D721Med (cell line): ENCODE measurements at regions not wholly inside any gene's neighbourhood (a gene's known extent, or its start where the extent isn't known, plus 50 kb on each side); places are given as distances from the start of the nearest gene placed in this dataset.
"Not testable (repeated sequence)": the region's sequence is repeated elsewhere in the genome, so short reads cannot be mapped to it uniquely, and the experiment has no call there.

Source experiments
- DNase-seq: peaks from one replicate; pipeline ENCODE4 v3.0.0; 2011; ENCODE audit warnings: low spot score; ENCODE audit not compliant: insufficient read length
- FAIRE-seq: peaks from 2 replicates; lab custom pipeline; 2011; peaks lifted over from hg19 to GRCh38; lab: Jason Lieb, UNC
- CTCF ChIP-seq: IDR thresholded peaks from 2 replicates; pipeline ENCODE4 v1.5.1; 2012; ENCODE audit warnings: mild to moderate bottlenecking, control low read depth; ENCODE audit not compliant: insufficient read depth; ENCODE audit errors: missing control alignments

GRCh38 chr4:170818786-170819185, 729.0 kb upstream of the AADAT start:
- DNase-seq (no peak), FAIRE-seq (no peak)
- TF ChIP-seq CTCF: no peak

GRCh38 chr4:170805352-170805751, 715.6 kb upstream of the AADAT start:
- no peak for TF ChIP-seq CTCF
- FAIRE-seq: no peak
- DNase-seq: no peak

GRCh38 chr4:170804930-170805329, 715.2 kb upstream of the AADAT start:
- FAIRE-seq (no peak), DNase-seq (no peak)

GRCh38 chr4:170803492-170803891, 713.7 kb upstream of the AADAT start:
- FAIRE-seq: no peak
- no peak for DNase-seq
- TF ChIP-seq CTCF: no peak

More at GRCh38 chr4:170804930-170805329, 715.2 kb upstream of the AADAT start:
- TF ChIP-seq CTCF: no peak

GRCh38 chr4:170801771-170802170, 712.0 kb upstream of the AADAT start:
- FAIRE-seq (no peak), DNase-seq (no peak)
- no peak for TF ChIP-seq CTCF

GRCh38 chr4:170794525-170794924, 704.8 kb upstream of the AADAT start:
- TF ChIP-seq CTCF: no peak
- FAIRE-seq (no peak), DNase-seq (no peak)

- DNase-seq, FAIRE-seq: not testable (repeated sequence)
Measured at GRCh38 chr4:170788540-170789051, 698.8 kb upstream of the AADAT start.

GRCh38 chr4:170777663-170778062, 687.9 kb upstream of the AADAT start:
- DNase-seq (no peak), FAIRE-seq (no peak)
- no peak for TF ChIP-seq CTCF
